K562 (cell line): ENCODE measurements at regions not wholly inside any gene's neighbourhood (a gene's known extent, or its start where the extent isn't known, plus 50 kb on each side); places are given as distances from the start of the nearest gene placed in this dataset.

Experiments used
- ATAC-seq: fragments of 200-7000 bp; cut with Tn5 transposase; 3 replicates; pipeline ENCODE4 v1.9.1; 2020; ENCODE audit warnings: moderate library complexity
- BruUV-seq: library from RNA; stranded (reverse); fragments of 400-500 nt; replicated peaks from 2 replicates; lab custom pipeline; 2021; lab: Mats Ljungman, UMichigan
- CTCF ChIA-PET: fragments of 300-600 bp; formaldehyde crosslinking; extraction: SDS; loops from one replicate; lab custom pipeline; 2021; ENCODE audit warnings: low intra/inter-chr PET ratio; lab: Yijun Ruan, JAX
- POLR2A ChIA-PET: fragments of 300-600, 350-650 bp; sonication (Branson Sonifier 250); formaldehyde crosslinking; extraction: SDS; loops from one replicate; lab custom pipeline; 2021; ENCODE audit warnings: antibody characterized with exemption, inconsistent platforms; lab: Yijun Ruan, JAX
- DNase-seq, 4 experiments: peaks; one replicate each; pipeline versions ENCODE4 v3.0.0 to v3.0.0-alpha.2; 2011 to 2018; ENCODE audit warnings: low spot score in 3 of 4, mixed read lengths in 3 of 4; ENCODE audit errors: extremely low read depth in 1 of 4
- FAIRE-seq: peaks from 2 replicates; lab custom pipeline; 2011; peaks lifted over from hg19 to GRCh38; lab: Jason Lieb, UNC
- H2AFZ ChIP-seq: 2 replicates; pipeline ENCODE4 v1.6.0; 2011; ENCODE audit warnings: low read depth, low read length, control low read depth, inconsistent platforms
- H3K27ac ChIP-seq: fragments of 200-600 bp; 3 replicates; pipeline ENCODE4 v1.8.0; 2011; ENCODE audit warnings: low read depth, mild to moderate bottlenecking, control low read depth, inconsistent platforms, low read length, moderate library complexity, mixed read lengths; ENCODE audit errors: extremely low read depth
- H3K27me3 ChIP-seq, 2 experiments: fragments of 300-600 bp in 1 of 2; 2 replicates in 1 of 2; 3 replicates in 1 of 2; pipeline versions ENCODE4 v1.6.0 to v1.8.0; 2011; ENCODE audit warnings: inconsistent platforms in 2 of 2, low read length in 2 of 2, mild to moderate bottlenecking in 1 of 2, mixed read lengths in 1 of 2, moderate library complexity in 1 of 2; ENCODE audit not compliant: control insufficient read depth in 2 of 2, insufficient read depth in 2 of 2
- H3K36me3 ChIP-seq: fragments of 300-600 bp; 3 replicates; pipeline ENCODE4 v1.8.0; 2011; ENCODE audit warnings: mild to moderate bottlenecking, low read length, inconsistent platforms; ENCODE audit not compliant: control insufficient read depth, insufficient read depth
- H3K4me1 ChIP-seq, 2 experiments: fragments of 200-600 bp in 1 of 2; replicated peaks in 1 of 2; 2 replicates in 1 of 2; 3 replicates in 1 of 2; pipeline versions ENCODE4 v1.5.1 to v1.8.0; 2011; ENCODE audit warnings: inconsistent platforms in 2 of 2, low read length in 2 of 2, mild to moderate bottlenecking in 1 of 2, mixed read lengths in 1 of 2, moderate library complexity in 1 of 2; ENCODE audit not compliant: control insufficient read depth in 2 of 2, insufficient read depth in 2 of 2
- H3K4me2 ChIP-seq: 2 replicates; pipeline ENCODE4 v1.6.1; 2011; ENCODE audit warnings: low read length, control low read depth, inconsistent platforms, mixed read lengths; ENCODE audit not compliant: insufficient read depth
- H3K4me3 ChIP-seq: fragments of 200-600 bp; sonication (generic), shearing (Covaris generic); 2 replicates; pipeline ENCODE4 v1.5.1; 2016; ENCODE audit warnings: control low read depth, inconsistent platforms
- H3K79me2 ChIP-seq: fragments of 200-600 bp; 3 replicates; pipeline ENCODE4 v1.8.0; 2011; ENCODE audit warnings: low read length, inconsistent platforms; ENCODE audit not compliant: control insufficient read depth, insufficient read depth
- H3K9ac ChIP-seq, 2 experiments: 2 replicates each; pipeline versions ENCODE4 v1.6.0 to v1.6.1; 2011; ENCODE audit warnings: low read depth in 2 of 2, low read length in 2 of 2, control low read depth in 1 of 2, inconsistent platforms in 1 of 2, mild to moderate bottlenecking in 1 of 2, mixed read lengths in 1 of 2; ENCODE audit not compliant: insufficient read depth in 1 of 2
- H3K9me1 ChIP-seq: one replicate; pipeline ENCODE4 v1.6.0; 2011; ENCODE audit warnings: inconsistent platforms, mild to moderate bottlenecking, low read length, moderate library complexity; ENCODE audit not compliant: control insufficient read depth, insufficient read depth
- H3K9me3 ChIP-seq: replicated peaks from 2 replicates; pipeline ENCODE4 v1.5.1; 2011; ENCODE audit warnings: low read depth, low read length, inconsistent platforms; ENCODE audit not compliant: control insufficient read depth, insufficient read depth
- H4K20me1 ChIP-seq: replicated peaks from 2 replicates; pipeline ENCODE4 v1.6.1; 2011; ENCODE audit warnings: low read length, inconsistent platforms, mixed read lengths; ENCODE audit not compliant: control insufficient read depth, insufficient read depth
- ATF6 ChIP-seq: sonication (generic); formaldehyde crosslinking; IDR thresholded peaks from 2 replicates; pipeline ENCODE4 v1.4.0; 2020; ENCODE audit warnings: mild to moderate bottlenecking, missing genetic modification reagents
- BMI1 ChIP-seq: fragments of 150-350 bp; IDR thresholded peaks from 2 replicates; pipeline ENCODE4 v1.6.1; 2014; ENCODE audit warnings: low read length
- FOXP4 ChIP-seq: sonication (generic); formaldehyde crosslinking; IDR thresholded peaks from 2 replicates; pipeline ENCODE4 v1.8.0; 2022; ENCODE audit warnings: mild to moderate bottlenecking, missing genetic modification reagents, borderline replicate concordance
- KAT7 ChIP-seq: sonication (generic); formaldehyde crosslinking; IDR thresholded peaks from 2 replicates; pipeline ENCODE4 v1.8.0; 2022; ENCODE audit warnings: missing genetic modification reagents, mild to moderate bottlenecking, borderline replicate concordance
- LEF1 ChIP-seq: fragments of 450-650 bp; IDR thresholded peaks from 2 replicates; pipeline ENCODE4 v1.6.1; 2016; ENCODE audit warnings: mild to moderate bottlenecking
- MLX ChIP-seq, 2 experiments: fragments of 450-650 bp in 1 of 2; sonication (generic) in 1 of 2; formaldehyde crosslinking; conservative IDR thresholded peaks; 2 replicates each; pipeline versions ENCODE4 v1.4.0 to v1.8.1; 2020 to 2022; ENCODE audit warnings: mild to moderate bottlenecking in 1 of 2, missing genetic modification reagents in 1 of 2
- MYBL2 ChIP-seq, 2 experiments: fragments of 450-650 bp in 1 of 2; sonication (generic) in 1 of 2; formaldehyde crosslinking in 1 of 2; IDR thresholded peaks; 2 replicates each; pipeline versions ENCODE4 v1.6.1 to v1.8.1; 2017 to 2022; ENCODE audit warnings: borderline replicate concordance in 1 of 2, inconsistent platforms in 1 of 2, low read depth in 1 of 2, mild to moderate bottlenecking in 1 of 2, missing genetic modification reagents in 1 of 2, moderate library complexity in 1 of 2
- NFYB ChIP-seq: IDR thresholded peaks from 2 replicates; pipeline ENCODE4 v1.6.1; 2011; ENCODE audit warnings: mild to moderate bottlenecking, moderate library complexity; ENCODE audit not compliant: insufficient read length; ENCODE audit errors: extremely low read depth
- NUFIP1 ChIP-seq: fragments of 450-650 bp; IDR thresholded peaks from 2 replicates; pipeline ENCODE4 v1.6.1; 2018; ENCODE audit not compliant: partially characterized antibody
- SMAD3 ChIP-seq: fragments of 450-650 bp; formaldehyde crosslinking; conservative IDR thresholded peaks from 2 replicates; pipeline ENCODE4 v1.4.0; 2020; ENCODE audit warnings: mild to moderate bottlenecking
- STAT5A ChIP-seq: IDR thresholded peaks from 2 replicates; pipeline ENCODE4 v1.6.1; 2012; ENCODE audit warnings: low read length, inconsistent platforms, borderline replicate concordance
- TBP ChIP-seq: optimal IDR thresholded peaks from 2 replicates; pipeline ENCODE3; 2011; ENCODE audit warnings: low read depth, low read length, improper control_type of control experiment
- ZBTB2 ChIP-seq: fragments of 450-650 bp; IDR thresholded peaks from 2 replicates; pipeline ENCODE4 v1.6.1; 2016; ENCODE audit warnings: antibody characterized with exemption
- ZNF639 ChIP-seq, 2 experiments: fragments of 200-800 bp in 1 of 2; sonication (Bioruptor generic) in 1 of 2; sonication (generic) in 1 of 2; formaldehyde crosslinking in 1 of 2; IDR thresholded peaks in 1 of 2; conservative IDR thresholded peaks in 1 of 2; 2 replicates each; pipeline versions ENCODE4 v1.5.0 to v1.6.1; 2016 to 2020; ENCODE audit warnings: missing compliant biosample characterization in 1 of 2, missing genetic modification characterization in 1 of 2, missing genetic modification reagents in 1 of 2
- ZNF75A ChIP-seq: fragments of 450-650 bp; formaldehyde crosslinking; IDR thresholded peaks from 2 replicates; pipeline ENCODE4 v1.4.0; 2020; ENCODE audit warnings: mild to moderate bottlenecking
- WGBS: fragments of 100-300 bp; shearing (Covaris generic); methylation state at CpG from one replicate; pipeline ENCODE4 v1.1.6; 2016; ENCODE audit warnings: low coverage, mixed read lengths; ENCODE audit not compliant: insufficient coverage; ENCODE audit errors: missing lambda C conversion rate; 5-methylcytosine and 5-hydroxymethylcytosine counted together
- in situ Hi-C: fragments of 300-500 bp; cut with MboI; formaldehyde crosslinking; loops from 4 replicates; pipeline ENCODE4 v1.15.0; 2018; ENCODE audit warnings: inconsistent platforms, mixed read lengths
- intact Hi-C: fragments of 100-400 bp; cut with micrococcal nuclease; formaldehyde crosslinking; loops from 2 replicates; pipeline ENCODE4 v1.14.2; 2022

- H3K79me2 ChIP-seq, result no peaks in the 10 kb centered on the region
- ATAC-seq (no peak), FAIRE-seq (no peak), DNase-seq (no peak)
- H3K4me3 ChIP-seq, result no peak overlapping the region
- no peaks in the 10 kb centered on the region for H4K20me1 ChIP-seq
- no peaks in the 10 kb centered on the region for H3K36me3 ChIP-seq
- no peaks in the 10 kb centered on the region for H3K27me3 ChIP-seq
- BruUV-seq, result no TSS peak
- ChIA-PET CTCF (no interaction called here), POLR2A (no interaction called here)
- intact Hi-C loops, result no loop called here
- no peak overlapping the region for H3K27ac ChIP-seq
- H3K4me1 ChIP-seq, result no peaks in the 10 kb centered on the region
- H3K9me1 ChIP-seq, result no peaks in the 10 kb centered on the region
- H3K9me3 ChIP-seq, result no peaks in the 10 kb centered on the region
- no peak overlapping the region for H3K4me2 ChIP-seq
- H2AFZ ChIP-seq, result no peak overlapping the region
- H3K9ac ChIP-seq, result no peak overlapping the region
- in situ Hi-C loops, result no loop called here
- WGBS, result 0% methylated on average over 1 of the region's 1 CpG
- TF ChIP-seq MLX (CRISPR knock-in tag; conservative IDR thresholded peaks at IDR 0.05) (no peak), ZNF639 (CRISPR knock-in tag; conservative IDR thresholded peaks at IDR 0.05 in 1 of 2, IDR thresholded peaks at IDR 0.05 in 1 of 2) (no peak), NUFIP1 (no peak), ATF6 (CRISPR knock-in tag) (no peak), LEF1 (no peak), ZBTB2 (no peak), FOXP4 (CRISPR knock-in tag) (no peak), NFYB (no peak), SMAD3 (CRISPR knock-in tag) (no peak), ZNF75A (no peak), MYBL2 (IDR thresholded peaks at IDR 0.05; ENCODE audit: low read depth) (no peak), MYBL2 (CRISPR knock-in tag; IDR thresholded peaks at IDR 0.05; ENCODE audit: borderline replicate concordance) (no peak), KAT7 (CRISPR knock-in tag) (no peak), BMI1 (no peak), STAT5A (no peak), TBP (no peak)
These were observed 615.6 kb upstream of the GRIN3A start for GRCh38 chr9:102354041-102354440.
